ENCODE measurements at regions not wholly inside any gene's neighbourhood (a gene's known extent, or its start where the extent isn't known, plus 50 kb on each side); places are given as distances from the start of the nearest gene placed in this dataset.

DNA sequence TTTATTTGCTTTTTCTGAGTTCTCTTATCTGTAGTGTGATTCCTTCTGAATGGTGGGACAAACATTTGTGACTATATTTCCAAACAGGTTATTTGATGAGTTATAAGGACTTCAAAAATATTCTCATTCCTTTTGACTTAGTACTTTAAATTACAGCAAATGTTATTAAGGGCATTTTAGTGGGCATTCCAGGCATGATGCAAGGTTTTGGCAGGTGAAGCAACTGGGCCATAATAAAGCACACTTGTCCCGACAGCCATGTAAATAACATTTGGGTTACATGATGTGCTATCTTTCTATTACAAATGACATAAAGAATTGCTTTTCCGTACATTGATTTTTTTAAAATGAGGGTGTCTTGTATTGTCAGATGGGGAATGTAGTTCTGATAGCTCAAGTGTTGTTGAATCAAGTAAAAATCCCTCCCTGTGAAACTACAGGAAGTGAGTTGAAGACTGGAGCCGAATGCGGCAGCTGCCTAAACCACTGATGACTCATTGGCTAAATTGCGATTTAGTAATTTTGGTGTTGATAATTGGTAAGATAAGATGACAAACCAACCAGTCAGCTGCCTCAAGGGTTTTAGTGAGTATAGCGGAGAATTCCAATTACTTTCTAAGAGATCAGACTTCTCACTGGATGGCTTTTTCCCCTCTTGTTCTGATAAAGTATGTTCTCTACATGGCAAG, 231.3 kb upstream of the NPY start:
- TF ChIP-seq, protein P1, sequence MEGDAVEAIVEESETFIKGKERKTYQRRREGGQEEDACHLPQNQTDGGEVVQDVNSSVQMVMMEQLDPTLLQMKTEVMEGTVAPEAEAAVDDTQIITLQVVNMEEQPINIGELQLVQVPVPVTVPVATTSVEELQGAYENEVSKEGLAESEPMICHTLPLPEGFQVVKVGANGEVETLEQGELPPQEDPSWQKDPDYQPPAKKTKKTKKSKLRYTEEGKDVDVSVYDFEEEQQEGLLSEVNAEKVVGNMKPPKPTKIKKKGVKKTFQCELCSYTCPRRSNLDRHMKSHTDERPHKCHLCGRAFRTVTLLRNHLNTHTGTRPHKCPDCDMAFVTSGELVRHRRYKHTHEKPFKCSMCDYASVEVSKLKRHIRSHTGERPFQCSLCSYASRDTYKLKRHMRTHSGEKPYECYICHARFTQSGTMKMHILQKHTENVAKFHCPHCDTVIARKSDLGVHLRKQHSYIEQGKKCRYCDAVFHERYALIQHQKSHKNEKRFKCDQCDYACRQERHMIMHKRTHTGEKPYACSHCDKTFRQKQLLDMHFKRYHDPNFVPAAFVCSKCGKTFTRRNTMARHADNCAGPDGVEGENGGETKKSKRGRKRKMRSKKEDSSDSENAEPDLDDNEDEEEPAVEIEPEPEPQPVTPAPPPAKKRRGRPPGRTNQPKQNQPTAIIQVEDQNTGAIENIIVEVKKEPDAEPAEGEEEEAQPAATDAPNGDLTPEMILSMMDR (IDR thresholded peaks at IDR 0.05; ENCODE audit: insufficient read depth, low read length, poor library complexity, severe bottlenecking): no peak
- Histone ChIP-seq H3K4me3 (replicated peaks; ENCODE audit: low read depth, low read length) (no peak overlapping the region), H3K27me3 (replicated peaks; ENCODE audit: control insufficient read depth, insufficient read depth, low read length) (no peaks in the 10 kb centered on the region), H3K36me3 (ENCODE audit: control insufficient read depth, insufficient read depth, low read length) (no peaks in the 10 kb centered on the region)
- DNase-seq (ENCODE audit: extremely low read depth, insufficient read length): no peak

DNA sequence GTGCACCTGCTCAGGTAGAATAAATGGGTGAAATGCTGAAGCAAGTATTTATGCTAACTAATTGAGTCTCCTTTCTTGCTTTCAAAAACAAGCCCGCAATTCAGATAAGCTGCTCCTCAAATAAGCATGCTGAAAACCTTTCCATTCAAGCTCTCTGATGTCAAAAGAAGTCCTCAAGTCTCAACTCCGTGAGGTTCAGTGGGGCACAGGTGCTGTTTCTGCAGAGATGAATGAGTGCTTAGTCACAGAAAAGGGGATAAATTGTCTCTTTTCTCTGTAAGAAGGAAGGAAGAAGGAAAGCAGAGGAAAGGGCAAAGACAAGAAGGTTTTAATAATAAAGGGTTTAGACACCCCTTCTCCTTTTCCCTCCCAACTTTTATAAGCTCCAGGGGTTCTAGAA, 229.8 kb upstream of the NPY start:
- Histone ChIP-seq H3K4me3 (replicated peaks; ENCODE audit: low read depth, low read length) (no peak overlapping the region), H3K27me3 (replicated peaks; ENCODE audit: control insufficient read depth, insufficient read depth, low read length) (no peaks in the 10 kb centered on the region), H3K36me3 (ENCODE audit: control insufficient read depth, insufficient read depth, low read length) (no peaks in the 10 kb centered on the region)
- TF ChIP-seq, protein P1 (IDR thresholded peaks at IDR 0.05; ENCODE audit: insufficient read depth, low read length, poor library complexity, severe bottlenecking): no peak
- no peak for DNase-seq (ENCODE audit: extremely low read depth, insufficient read length)

DNA sequence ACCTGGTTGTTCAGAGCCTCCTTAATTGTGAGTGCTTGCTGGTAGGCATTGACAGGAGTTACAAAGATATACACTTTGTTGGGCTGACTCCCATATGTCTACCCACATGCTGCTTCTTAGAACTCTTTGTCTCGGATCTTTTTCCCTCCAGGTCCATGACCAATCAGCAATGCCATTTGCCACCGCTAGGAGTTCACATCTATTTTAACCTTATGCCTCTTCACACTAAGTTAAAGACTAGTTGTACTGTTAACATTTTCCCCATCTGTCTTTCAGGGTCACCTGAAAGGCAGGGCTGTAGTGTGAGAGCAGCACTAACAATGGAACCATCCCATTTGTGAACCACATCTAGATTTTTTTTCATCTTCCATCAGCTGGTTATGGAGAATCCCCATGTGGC, 226.7 kb upstream of the NPY start:
- DNase-seq (ENCODE audit: extremely low read depth, insufficient read length): no peak
- H3K36me3 ChIP-seq (ENCODE audit: control insufficient read depth, insufficient read depth, low read length): no peaks in the 10 kb centered on the region
- no peak overlapping the region for H3K4me3 ChIP-seq (replicated peaks; ENCODE audit: low read depth, low read length)
- no peaks in the 10 kb centered on the region for H3K27me3 ChIP-seq (replicated peaks; ENCODE audit: control insufficient read depth, insufficient read depth, low read length)
- TF ChIP-seq, protein P1 (IDR thresholded peaks at IDR 0.05; ENCODE audit: insufficient read depth, low read length, poor library complexity, severe bottlenecking): peak; percentile 36

DNA sequence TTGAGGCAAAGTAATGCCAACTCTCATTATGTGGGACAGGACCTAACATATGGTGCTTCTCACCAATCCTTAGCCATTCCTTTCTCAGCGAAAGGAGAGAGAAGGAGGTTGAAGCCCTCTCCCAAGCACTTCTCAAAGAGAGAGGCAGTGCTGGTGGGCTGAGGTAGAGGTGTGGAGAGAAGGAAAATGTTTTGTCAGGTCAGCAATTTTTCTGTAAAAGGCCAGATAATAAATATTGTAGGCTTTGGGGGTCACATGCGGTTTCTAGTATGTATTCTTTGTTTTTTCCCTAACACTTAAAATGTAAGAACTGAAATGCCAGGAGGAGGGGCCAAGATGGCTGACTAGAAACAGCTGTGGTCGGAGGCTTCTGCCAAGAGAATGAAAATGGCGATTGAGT, 225.0 kb upstream of the NPY start:
- Histone ChIP-seq H3K27me3 (replicated peaks; ENCODE audit: control insufficient read depth, insufficient read depth, low read length) (no peaks in the 10 kb centered on the region), H3K36me3 (ENCODE audit: control insufficient read depth, insufficient read depth, low read length) (no peaks in the 10 kb centered on the region), H3K4me3 (replicated peaks; ENCODE audit: low read depth, low read length) (no peak overlapping the region)
- TF ChIP-seq, protein P1 (IDR thresholded peaks at IDR 0.05; ENCODE audit: insufficient read depth, low read length, poor library complexity, severe bottlenecking): no peak
- DNase-seq (ENCODE audit: extremely low read depth, insufficient read length): no peak

DNA sequence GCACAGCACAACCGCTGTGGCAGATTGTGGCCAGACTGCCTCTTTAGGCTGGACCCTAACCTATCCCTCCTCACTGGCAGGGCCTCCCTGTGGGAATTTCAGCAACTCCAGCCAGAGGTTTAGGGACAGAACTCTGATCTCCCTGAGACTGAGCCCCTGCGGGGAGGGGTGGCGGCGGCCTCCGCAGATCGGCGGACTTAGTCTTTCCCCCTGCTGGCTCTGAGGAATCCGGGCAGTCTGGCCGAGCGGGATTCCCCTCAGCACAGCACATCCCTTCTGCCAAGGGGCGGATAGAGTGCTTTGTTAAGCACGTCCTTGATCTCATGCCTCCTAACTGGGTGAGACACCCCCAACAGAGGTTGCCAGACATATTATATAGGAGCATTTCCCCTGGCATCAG, 224.2 kb upstream of the NPY start:
- no peaks in the 10 kb centered on the region for H3K27me3 ChIP-seq (replicated peaks; ENCODE audit: control insufficient read depth, insufficient read depth, low read length)
- H3K4me3 ChIP-seq (replicated peaks; ENCODE audit: low read depth, low read length): no peak overlapping the region
- H3K36me3 ChIP-seq (ENCODE audit: control insufficient read depth, insufficient read depth, low read length): no peaks in the 10 kb centered on the region
- no peak for DNase-seq (ENCODE audit: extremely low read depth, insufficient read length)
- TF ChIP-seq, protein P1 (IDR thresholded peaks at IDR 0.05; ENCODE audit: insufficient read depth, low read length, poor library complexity, severe bottlenecking): no peak

DNA sequence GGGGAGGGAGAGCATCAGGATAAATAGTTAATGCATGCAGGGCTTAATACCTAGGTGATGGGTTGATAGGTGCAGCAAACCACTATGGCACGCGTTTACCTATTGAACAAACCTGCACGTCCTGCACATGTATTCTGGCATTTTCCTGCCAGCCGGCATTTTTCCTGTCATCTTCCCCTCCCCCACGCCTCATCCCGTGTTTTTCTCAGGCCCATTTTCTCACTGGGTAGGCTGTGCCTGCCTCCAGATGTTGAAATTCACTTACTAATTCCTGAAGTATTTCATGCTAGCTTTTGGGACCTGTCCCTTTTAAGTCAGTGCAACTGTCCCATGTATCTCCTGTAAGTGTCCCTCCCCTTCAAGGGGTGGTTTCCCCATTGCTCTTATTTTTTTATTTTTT, 220.3 kb upstream of the NPY start:
- no peak for DNase-seq (ENCODE audit: extremely low read depth, insufficient read length)
- Histone ChIP-seq H3K27me3 (replicated peaks; ENCODE audit: control insufficient read depth, insufficient read depth, low read length) (no peaks in the 10 kb centered on the region), H3K36me3 (ENCODE audit: control insufficient read depth, insufficient read depth, low read length) (no peaks in the 10 kb centered on the region), H3K4me3 (replicated peaks; ENCODE audit: low read depth, low read length) (no peak overlapping the region)
- TF ChIP-seq, protein P1 (IDR thresholded peaks at IDR 0.05; ENCODE audit: insufficient read depth, low read length, poor library complexity, severe bottlenecking): no peak

All from GM06990 (cell line).